Panc1 (cell line): ENCODE measurements at regions not wholly inside any gene's neighbourhood (a gene's known extent, or its start where the extent isn't known, plus 50 kb on each side); places are given as distances from the start of the nearest gene placed in this dataset.

Experiments used
- ATAC-seq: fragments of 200-7000 bp; cut with Tn5 transposase; 2 replicates; pipeline ENCODE4 v1.9.1; 2020; ENCODE audit warnings: mild to moderate bottlenecking, moderate library complexity
- BruUV-seq: library from RNA; stranded (reverse); fragments of 400-500 nt; replicated peaks from 2 replicates; lab custom pipeline; 2021; lab: Mats Ljungman, UMichigan
- CTCF ChIA-PET: fragments of 300-600 bp; sonication (Branson Sonifier 250); formaldehyde crosslinking; loops from one replicate; lab custom pipeline; 2022; ENCODE audit warnings: antibody characterized with exemption; lab: Charles Lee
- POLR2A ChIA-PET: fragments of 300-600 bp; sonication (Branson Sonifier 250); formaldehyde crosslinking; loops from one replicate; lab custom pipeline; 2022; ENCODE audit warnings: antibody characterized with exemption; lab: Charles Lee
- DNase-seq: peaks from one replicate; pipeline ENCODE4 v3.0.0-alpha.2; 2010; ENCODE audit warnings: low read depth, low spot score
- H3K27ac ChIP-seq: 2 replicates; pipeline ENCODE4 v1.5.1; 2011; ENCODE audit warnings: mild to moderate bottlenecking, low read length, inconsistent platforms
- H3K27me3 ChIP-seq: fragments of 200-500 bp; sonication (Bioruptor generic); 2 replicates; pipeline ENCODE4 v1.6.0; 2014; ENCODE audit warnings: low read length, inconsistent platforms; ENCODE audit not compliant: control insufficient read depth, insufficient read depth
- H3K36me3 ChIP-seq: fragments of 200-500 bp; sonication (Bioruptor generic); 2 replicates; pipeline ENCODE4 v1.5.1; 2014; ENCODE audit warnings: inconsistent platforms, mild to moderate bottlenecking, low read length, moderate library complexity; ENCODE audit not compliant: control insufficient read depth, insufficient read depth
- H3K4me1 ChIP-seq: 2 replicates; pipeline ENCODE4 v1.5.1; 2011; ENCODE audit warnings: inconsistent platforms, mild to moderate bottlenecking, low read length, moderate library complexity; ENCODE audit not compliant: control insufficient read depth, insufficient read depth
- H3K4me3 ChIP-seq, 2 experiments: 2 replicates each; pipeline ENCODE4 v1.5.1; 2011 to 2012; ENCODE audit warnings: low read depth in 2 of 2, low read length in 2 of 2, mild to moderate bottlenecking in 2 of 2, inconsistent platforms in 1 of 2, moderate library complexity in 1 of 2
- H3K9me3 ChIP-seq: fragments of 200-500 bp; sonication (Bioruptor generic); 2 replicates; pipeline ENCODE4 v1.5.1; 2014; ENCODE audit warnings: low read depth, mild to moderate bottlenecking, inconsistent platforms, low read length, moderate library complexity; ENCODE audit not compliant: control insufficient read depth, insufficient read depth
- POLR2AphosphoS5 ChIP-seq: IDR thresholded peaks from 2 replicates; pipeline ENCODE4 v1.6.1; 2012; ENCODE audit warnings: mild to moderate bottlenecking, low read depth, low read length, moderate library complexity
- REST ChIP-seq, 2 experiments: IDR thresholded peaks; 2 replicates each; pipeline ENCODE4 v1.6.1; 2011 to 2012; ENCODE audit warnings: low read depth in 2 of 2, control low read depth in 1 of 2, low read length in 1 of 2, mild to moderate bottlenecking in 1 of 2, moderate library complexity in 1 of 2; ENCODE audit not compliant: insufficient read depth in 1 of 2
- SIN3A ChIP-seq: IDR thresholded peaks from 2 replicates; pipeline ENCODE4 v1.6.1; 2012; ENCODE audit warnings: low read depth, mild to moderate bottlenecking, low read length, moderate library complexity, borderline replicate concordance; ENCODE audit not compliant: insufficient read depth
- TCF7L2 ChIP-seq: IDR thresholded peaks from 2 replicates; pipeline ENCODE4 v1.6.1; 2011; ENCODE audit warnings: mild to moderate bottlenecking, low read depth, low read length, inconsistent platforms
- in situ Hi-C: cut with HindIII; loops from 2 replicates; pipeline ENCODE4 v1.10.0; 2016; ENCODE audit warnings: low sequenced_read_pairs, low pct_unique_long_range_greater_than_20kb
- intact Hi-C: fragments of 100-400 bp; cut with micrococcal nuclease; formaldehyde crosslinking; loops from one replicate; pipeline ENCODE4 v1.10.0; 2022; ENCODE audit not compliant: unreplicated experiment
- TF ChIP-seq, protein P1 (sequence below): fragments of 450-650 bp; IDR thresholded peaks from 2 replicates; pipeline ENCODE4 v1.5.1; 2017; ENCODE audit warnings: mild to moderate bottlenecking

- ChIA-PET POLR2A (interaction anchor here (0.6 kb wide), 1 partner anchor 112 kb away, joined by 3 read pairs; no protein-coding TSS in a partner anchor), CTCF (no interaction called here)
- Histone ChIP-seq H3K27me3 (no peaks in the 10 kb centered on the region), H3K4me3 (no peak overlapping the region), H3K4me1 (no peaks in the 10 kb centered on the region), H3K9me3 (no peaks in the 10 kb centered on the region), H3K36me3 (no peaks in the 10 kb centered on the region), H3K27ac (no peak overlapping the region)
- TF ChIP-seq TCF7L2: no peak
- no peak for TF ChIP-seq REST (IDR thresholded peaks at IDR 0.05; ENCODE audit: insufficient read depth in 1 of 2, low read depth in 2 of 2, low read length in 1 of 2)
- TF ChIP-seq, protein P1, sequence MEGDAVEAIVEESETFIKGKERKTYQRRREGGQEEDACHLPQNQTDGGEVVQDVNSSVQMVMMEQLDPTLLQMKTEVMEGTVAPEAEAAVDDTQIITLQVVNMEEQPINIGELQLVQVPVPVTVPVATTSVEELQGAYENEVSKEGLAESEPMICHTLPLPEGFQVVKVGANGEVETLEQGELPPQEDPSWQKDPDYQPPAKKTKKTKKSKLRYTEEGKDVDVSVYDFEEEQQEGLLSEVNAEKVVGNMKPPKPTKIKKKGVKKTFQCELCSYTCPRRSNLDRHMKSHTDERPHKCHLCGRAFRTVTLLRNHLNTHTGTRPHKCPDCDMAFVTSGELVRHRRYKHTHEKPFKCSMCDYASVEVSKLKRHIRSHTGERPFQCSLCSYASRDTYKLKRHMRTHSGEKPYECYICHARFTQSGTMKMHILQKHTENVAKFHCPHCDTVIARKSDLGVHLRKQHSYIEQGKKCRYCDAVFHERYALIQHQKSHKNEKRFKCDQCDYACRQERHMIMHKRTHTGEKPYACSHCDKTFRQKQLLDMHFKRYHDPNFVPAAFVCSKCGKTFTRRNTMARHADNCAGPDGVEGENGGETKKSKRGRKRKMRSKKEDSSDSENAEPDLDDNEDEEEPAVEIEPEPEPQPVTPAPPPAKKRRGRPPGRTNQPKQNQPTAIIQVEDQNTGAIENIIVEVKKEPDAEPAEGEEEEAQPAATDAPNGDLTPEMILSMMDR: no peak
- no peak for TF ChIP-seq SIN3A
- in situ Hi-C loops (no loop called here), intact Hi-C loops (no loop called here)
- BruUV-seq: no TSS peak
- ATAC-seq: no peak
- no peak for DNase-seq
These were observed 153.2 kb upstream of the LYZL2 start for GRCh38 chr10:30782537-30783461.

- DNase-seq: no peak
- in situ Hi-C loops: no loop called here
- ChIA-PET POLR2A (no interaction called here), CTCF (no interaction called here)
- H3K36me3 ChIP-seq: no peaks in the 10 kb centered on the region
- H3K27ac ChIP-seq: no peak overlapping the region
- no peaks in the 10 kb centered on the region for H3K9me3 ChIP-seq
- no peak for ATAC-seq
- TF ChIP-seq, protein P1: no peak
- TF ChIP-seq POLR2AphosphoS5 (no peak), TCF7L2 (no peak), REST (IDR thresholded peaks at IDR 0.05; ENCODE audit: insufficient read depth in 1 of 2, low read depth in 2 of 2, low read length in 1 of 2) (no peak), SIN3A (no peak)
- intact Hi-C loops: no loop called here
- no peaks in the 10 kb centered on the region for H3K4me1 ChIP-seq
- BruUV-seq: no TSS peak
- H3K27me3 ChIP-seq: no peaks in the 10 kb centered on the region
- no peak overlapping the region for H3K4me3 ChIP-seq
These were observed 152.6 kb upstream of the LYZL2 start for GRCh38 chr10:30782157-30782536.
